H9 (cell line): ENCODE measurements at regions not wholly inside any gene's neighbourhood (a gene's known extent, or its start where the extent isn't known, plus 50 kb on each side); places are given as distances from the start of the nearest gene placed in this dataset.

Source experiments
- DNase-seq: peaks from one replicate; pipeline ENCODE4 v3.0.0-alpha.2; 2017
- H2AFZ ChIP-seq: one replicate; pipeline ENCODE4 v1.6.1; 2013; ENCODE audit warnings: mild to moderate bottlenecking, low read length, control low read depth, moderate library complexity
- H2AK5ac ChIP-seq: 2 replicates; pipeline ENCODE4 v1.6.1; 2013; ENCODE audit warnings: low read length, control low read depth, mixed read lengths; ENCODE audit not compliant: insufficient read length
- H2BK120ac ChIP-seq: one replicate; pipeline ENCODE4 v1.6.1; 2013; ENCODE audit warnings: low read depth, mild to moderate bottlenecking, low read length, control low read depth, inconsistent platforms; ENCODE audit not compliant: poor library complexity, severe bottlenecking
- H2BK12ac ChIP-seq: 2 replicates; pipeline ENCODE4 v1.6.1; 2013; ENCODE audit warnings: low read length, control low read depth, mixed read lengths, low read depth; ENCODE audit not compliant: insufficient read length
- H2BK15ac ChIP-seq: 2 replicates; pipeline ENCODE4 v1.6.1; 2013; ENCODE audit warnings: low read depth, low read length, control low read depth
- H2BK20ac ChIP-seq: one replicate; pipeline ENCODE4 v1.6.1; 2013; ENCODE audit warnings: low read depth, mild to moderate bottlenecking, low read length, control low read depth, inconsistent platforms; ENCODE audit not compliant: poor library complexity, severe bottlenecking
- H2BK5ac ChIP-seq: 2 replicates; pipeline ENCODE4 v1.6.1; 2013; ENCODE audit warnings: low read length, control low read depth, mixed read lengths; ENCODE audit not compliant: insufficient read length
- H3K14ac ChIP-seq: 2 replicates; pipeline ENCODE4 v1.6.1; 2013; ENCODE audit warnings: low read length, control low read depth; ENCODE audit not compliant: insufficient read depth
- H3K18ac ChIP-seq: 2 replicates; pipeline ENCODE4 v1.6.1; 2013; ENCODE audit warnings: low read depth, mild to moderate bottlenecking, mixed read lengths, low read length, control low read depth; ENCODE audit not compliant: insufficient read length
- H3K23ac ChIP-seq: 2 replicates; pipeline ENCODE4 v1.6.1; 2013; ENCODE audit warnings: low read length, control low read depth, mixed read lengths, low read depth; ENCODE audit not compliant: insufficient read length
- H3K23me2 ChIP-seq: 2 replicates; pipeline ENCODE4 v1.6.1; 2013; ENCODE audit warnings: low read depth, mild to moderate bottlenecking, mixed read lengths, low read length, control low read depth; ENCODE audit not compliant: insufficient read length, poor library complexity, severe bottlenecking
- H3K27ac ChIP-seq: 2 replicates; pipeline ENCODE4 v1.5.1; 2013; ENCODE audit warnings: low read length, control low read depth, mixed read lengths, low read depth; ENCODE audit not compliant: insufficient read length
- H3K27me3 ChIP-seq: 2 replicates; pipeline ENCODE4 v1.6.1; 2013; ENCODE audit warnings: low read length, control low read depth, inconsistent platforms; ENCODE audit not compliant: insufficient read depth
- H3K4ac ChIP-seq: 2 replicates; pipeline ENCODE4 v1.6.1; 2013; ENCODE audit warnings: low read depth, mild to moderate bottlenecking, control low read depth, inconsistent platforms, low read length, moderate library complexity
- H3K4me1 ChIP-seq: 2 replicates; pipeline ENCODE4 v1.6.1; 2013; ENCODE audit warnings: low read length, control low read depth, inconsistent platforms; ENCODE audit not compliant: insufficient read depth
- H3K4me2 ChIP-seq: 2 replicates; pipeline ENCODE4 v1.6.1; 2013; ENCODE audit warnings: low read length, control low read depth, mixed read lengths; ENCODE audit not compliant: insufficient read length, insufficient read depth
- H3K56ac ChIP-seq: 2 replicates; pipeline ENCODE4 v1.6.1; 2013; ENCODE audit warnings: low read depth, mild to moderate bottlenecking, mixed read lengths, low read length, control low read depth; ENCODE audit not compliant: insufficient read length
- H3K79me1 ChIP-seq: 2 replicates; pipeline ENCODE4 v1.6.1; 2013; ENCODE audit warnings: low read depth, mild to moderate bottlenecking, moderate library complexity, low read length, control low read depth, inconsistent platforms; ENCODE audit not compliant: insufficient read depth, poor library complexity, severe bottlenecking
- H3K79me2 ChIP-seq: 2 replicates; pipeline ENCODE4 v1.6.1; 2013; ENCODE audit warnings: low read length, control low read depth, inconsistent platforms; ENCODE audit not compliant: insufficient read depth
- H3K9ac ChIP-seq: 2 replicates; pipeline ENCODE4 v1.6.1; 2013; ENCODE audit warnings: low read length, control low read depth, mixed read lengths; ENCODE audit not compliant: insufficient read length; ENCODE audit errors: extremely low read depth
- H3K9me3 ChIP-seq: one replicate; pipeline ENCODE4 v1.6.1; 2013; ENCODE audit warnings: low read depth, low read length, inconsistent platforms; ENCODE audit not compliant: control insufficient read depth
- H3T11ph ChIP-seq: one replicate; pipeline ENCODE4 v1.6.1; 2013; ENCODE audit warnings: mild to moderate bottlenecking, low read length, control low read depth, inconsistent platforms
- H4K20me1 ChIP-seq: one replicate; pipeline ENCODE4 v1.6.1; 2013; ENCODE audit not compliant: control insufficient read depth, insufficient read length, insufficient read depth
- H4K5ac ChIP-seq: 2 replicates; pipeline ENCODE4 v1.6.1; 2013; ENCODE audit warnings: low read depth, mild to moderate bottlenecking, mixed read lengths, low read length, control low read depth; ENCODE audit not compliant: insufficient read length
- H4K8ac ChIP-seq: replicated peaks from 2 replicates; pipeline ENCODE4 v1.6.1; 2013; ENCODE audit warnings: low read length, control low read depth, mixed read lengths, low read depth; ENCODE audit not compliant: insufficient read length
- H4K91ac ChIP-seq: 2 replicates; pipeline ENCODE4 v1.6.1; 2013; ENCODE audit warnings: low read depth, mild to moderate bottlenecking, moderate library complexity, mixed read lengths, low read length, control low read depth; ENCODE audit not compliant: insufficient read length
- H3K27ac Mint-ChIP-seq, 3 experiments: 2 replicates in 2 of 3; 3 replicates in 1 of 3; pipeline ENCODE4 v1.8.0; 2020 to 2021; ENCODE audit warnings: mixed read lengths in 3 of 3, mild to moderate bottlenecking in 1 of 3, moderate library complexity in 1 of 3
- H3K27me3 Mint-ChIP-seq: 2 replicates; pipeline ENCODE4 v1.8.0; 2021; ENCODE audit warnings: low read depth, mild to moderate bottlenecking, moderate library complexity, mixed read lengths
- H3K36me3 Mint-ChIP-seq, 3 experiments: 2 replicates in 2 of 3; 3 replicates in 1 of 3; pipeline ENCODE4 v1.8.0; 2020 to 2021; ENCODE audit warnings: low read depth in 3 of 3, mixed read lengths in 3 of 3; ENCODE audit not compliant: insufficient read depth in 1 of 3
- H3K4me1 Mint-ChIP-seq, 2 experiments: 2 replicates each; pipeline ENCODE4 v1.8.0; 2020; ENCODE audit warnings: mixed read lengths in 2 of 2
- H3K4me3 Mint-ChIP-seq, 2 experiments: 2 replicates in 1 of 2; 3 replicates in 1 of 2; pipeline ENCODE4 v1.8.0; 2020 to 2021; ENCODE audit warnings: mild to moderate bottlenecking in 2 of 2, mixed read lengths in 2 of 2, moderate library complexity in 1 of 2
- H3K9me3 Mint-ChIP-seq, 2 experiments: 2 replicates in 1 of 2; 3 replicates in 1 of 2; pipeline ENCODE4 v1.8.0; 2020; ENCODE audit warnings: mild to moderate bottlenecking in 2 of 2, mixed read lengths in 2 of 2, moderate library complexity in 1 of 2
- WGBS: extraction: QIAGEN DNeasy Blood & Tissue Kit; methylation state at CpG from one replicate; pipeline ENCODE4 v1.1.7; 2013; ENCODE audit warnings: missing lambda C conversion rate, low lambda C conversion rate, mixed read lengths; ENCODE audit not compliant: insufficient read length; ENCODE audit errors: extremely low coverage; 5-methylcytosine and 5-hydroxymethylcytosine counted together
- TF ChIP-seq, protein P1 (sequence below): fragments of 200-600 bp; sonication (generic); conservative IDR thresholded peaks from 3 replicates; pipeline ENCODE4 v1.8.0; 2021; ENCODE audit warnings: antibody characterized with exemption, mild to moderate bottlenecking

DNA sequence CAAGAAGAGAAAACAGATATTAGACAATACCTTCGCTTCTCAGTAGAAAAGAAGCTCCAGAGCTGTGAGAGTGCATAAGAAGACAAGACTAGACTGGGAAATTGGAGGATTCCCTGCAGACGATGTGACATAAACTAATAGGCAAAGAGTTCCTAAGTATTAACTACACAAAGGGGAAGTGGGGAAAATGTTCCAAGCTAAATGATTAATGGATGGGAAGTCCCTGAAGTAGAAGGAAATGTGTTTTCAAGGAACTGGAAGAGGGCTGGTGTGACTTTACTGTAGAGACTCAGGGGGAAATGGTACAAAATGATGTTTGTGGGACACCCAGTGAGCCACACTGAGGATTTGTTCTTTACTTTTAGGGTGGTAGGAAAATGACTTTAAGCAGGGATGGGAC, 69.7 kb upstream of the DCLK2 start:
- no peak overlapping the region for H3K4me3 Mint-ChIP-seq
- Histone ChIP-seq H3K79me2 (no peaks in the 10 kb centered on the region), H3T11ph (no peak overlapping the region), H3K23ac (no peak overlapping the region), H3K14ac (no peak overlapping the region), H2BK120ac (no peak overlapping the region), H3K23me2 (no peaks in the 10 kb centered on the region), H4K91ac (no peak overlapping the region), H2BK20ac (no peak overlapping the region), H2BK5ac (no peak overlapping the region), H3K18ac (no peak overlapping the region), H2AFZ (no peak overlapping the region), H3K27ac (no peak overlapping the region), H3K56ac (no peak overlapping the region), H2AK5ac (no peak overlapping the region), H3K27me3 (no peaks in the 10 kb centered on the region), H4K20me1 (no peaks in the 10 kb centered on the region), H4K5ac (no peak overlapping the region), H2BK15ac (no peak overlapping the region), H3K9me3 (no peaks in the 10 kb centered on the region), H2BK12ac (no peak overlapping the region), H3K4ac (no peak overlapping the region), H3K4me1 (no peaks in the 10 kb centered on the region; the same call in 1 of the 2 replicates), H3K4me2 (no peak overlapping the region), H4K8ac (no peak overlapping the region), H3K9ac (no peak overlapping the region), H3K79me1 (no peaks in the 10 kb centered on the region)
- no peak for DNase-seq
- no peaks in the 10 kb centered on the region for H3K9me3 Mint-ChIP-seq
- WGBS, result no CpG with 5 or more reads among the region's 2 CpGs
- H3K4me1 Mint-ChIP-seq, result peaks cover 13 to 16% of the 10 kb centered on the region in 2 experiments
- TF ChIP-seq, protein P1, sequence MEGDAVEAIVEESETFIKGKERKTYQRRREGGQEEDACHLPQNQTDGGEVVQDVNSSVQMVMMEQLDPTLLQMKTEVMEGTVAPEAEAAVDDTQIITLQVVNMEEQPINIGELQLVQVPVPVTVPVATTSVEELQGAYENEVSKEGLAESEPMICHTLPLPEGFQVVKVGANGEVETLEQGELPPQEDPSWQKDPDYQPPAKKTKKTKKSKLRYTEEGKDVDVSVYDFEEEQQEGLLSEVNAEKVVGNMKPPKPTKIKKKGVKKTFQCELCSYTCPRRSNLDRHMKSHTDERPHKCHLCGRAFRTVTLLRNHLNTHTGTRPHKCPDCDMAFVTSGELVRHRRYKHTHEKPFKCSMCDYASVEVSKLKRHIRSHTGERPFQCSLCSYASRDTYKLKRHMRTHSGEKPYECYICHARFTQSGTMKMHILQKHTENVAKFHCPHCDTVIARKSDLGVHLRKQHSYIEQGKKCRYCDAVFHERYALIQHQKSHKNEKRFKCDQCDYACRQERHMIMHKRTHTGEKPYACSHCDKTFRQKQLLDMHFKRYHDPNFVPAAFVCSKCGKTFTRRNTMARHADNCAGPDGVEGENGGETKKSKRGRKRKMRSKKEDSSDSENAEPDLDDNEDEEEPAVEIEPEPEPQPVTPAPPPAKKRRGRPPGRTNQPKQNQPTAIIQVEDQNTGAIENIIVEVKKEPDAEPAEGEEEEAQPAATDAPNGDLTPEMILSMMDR, result no peak
- H3K36me3 Mint-ChIP-seq, result no peaks in the 10 kb centered on the region
- no peak overlapping the region for H3K27ac Mint-ChIP-seq
- peaks cover 1% of the 10 kb centered on the region; the same call in 1 of the 2 replicates for H3K27me3 Mint-ChIP-seq
